Uterus (tissue), 3 donors: ENCODE measurements at regions not wholly inside any gene's neighbourhood (a gene's known extent, or its start where the extent isn't known, plus 50 kb on each side); places are given as distances from the start of the nearest gene placed in this dataset.
A peak's percentile ranks its signal among the peaks of the same experiment; 100 is the strongest.

Experiments
- DNase-seq, 2 donors: peaks; one replicate each; pipeline ENCODE4 v3.0.0-alpha.2; 2019 to 2020
- H3K27ac ChIP-seq, 2 donors: fragments of 200-600 bp; sonication (generic); 1 replicate in 1 of 2; 2 replicates in 1 of 2; pipeline ENCODE4 v1.5.1; 2016 to 2018
- H3K27me3 ChIP-seq, 2 donors: fragments of 200-600 bp; sonication (generic); one replicate each; pipeline ENCODE4 v1.5.1; 2018 to 2019; ENCODE audit warnings: control low read depth in 1 of 2
- H3K36me3 ChIP-seq, 2 donors: fragments of 200-600 bp; sonication (generic); one replicate each; pipeline ENCODE4 v1.5.1; 2019; ENCODE audit warnings: control low read depth in 1 of 2
- H3K4me1 ChIP-seq, 2 donors: fragments of 200-600 bp; sonication (generic); one replicate each; pipeline ENCODE4 v1.5.1; 2018 to 2019; ENCODE audit warnings: control low read depth in 1 of 2
- H3K4me3 ChIP-seq, 2 donors: fragments of 200-600 bp; sonication (generic); 1 replicate in 1 of 2; 2 replicates in 1 of 2; pipeline ENCODE4 v1.5.1; 2018 to 2019; ENCODE audit warnings: mild to moderate bottlenecking in 1 of 2
- H3K9me3 ChIP-seq, 2 donors: fragments of 200-600 bp; sonication (generic); one replicate each; pipeline ENCODE4 v1.5.1; 2019; ENCODE audit warnings: control low read depth in 1 of 2
- POLR2A ChIP-seq, 2 donors: fragments of 450-650 bp; IDR thresholded peaks; one replicate each; pipeline ENCODE4 v1.6.1; 2016; ENCODE audit warnings: antibody characterized with exemption in 2 of 2, mild to moderate bottlenecking in 1 of 2, moderate library complexity in 1 of 2
- intact Hi-C: fragments of 100-400 bp; cut with DNase I; formaldehyde crosslinking; loops from one replicate; pipeline ENCODE4 v1.15.1; 2023; ENCODE audit warnings: low total_unique reads
- TF ChIP-seq, protein P1 (sequence below), 4 experiments: fragments of 200-600 bp in 2 of 4; fragments of 450-650 bp in 2 of 4; sonication (generic) in 2 of 4; IDR thresholded peaks; one replicate each; pipeline ENCODE4 v1.5.1; 2016 to 2019; ENCODE audit warnings: antibody characterized with exemption in 4 of 4, mild to moderate bottlenecking in 2 of 4, moderate library complexity in 1 of 4
- donor health status: DM: yes; HTN: yes; CAD: no.

DNA sequence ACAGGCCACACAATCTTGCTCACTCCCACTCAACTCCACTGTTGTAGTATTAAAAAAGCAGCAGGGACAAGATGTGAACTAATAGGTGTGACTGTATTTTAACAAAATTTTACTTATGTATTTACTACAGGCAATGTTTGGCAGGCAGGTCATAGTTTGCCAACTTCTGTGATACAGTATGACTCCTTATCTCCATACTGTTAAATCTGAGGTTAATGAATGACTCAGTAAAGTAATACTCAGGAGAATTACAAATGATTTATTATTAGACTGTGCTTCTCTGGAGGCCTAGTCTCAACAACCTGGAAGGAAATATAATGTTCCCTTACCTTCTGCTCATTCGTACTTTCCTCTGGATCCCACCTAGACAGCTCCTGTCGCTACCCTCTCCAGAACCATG, 258.6 kb upstream of the KCNMB2 start:
- TF ChIP-seq POLR2A (IDR thresholded peaks at IDR 0.05): no peak
- TF ChIP-seq, protein P1, sequence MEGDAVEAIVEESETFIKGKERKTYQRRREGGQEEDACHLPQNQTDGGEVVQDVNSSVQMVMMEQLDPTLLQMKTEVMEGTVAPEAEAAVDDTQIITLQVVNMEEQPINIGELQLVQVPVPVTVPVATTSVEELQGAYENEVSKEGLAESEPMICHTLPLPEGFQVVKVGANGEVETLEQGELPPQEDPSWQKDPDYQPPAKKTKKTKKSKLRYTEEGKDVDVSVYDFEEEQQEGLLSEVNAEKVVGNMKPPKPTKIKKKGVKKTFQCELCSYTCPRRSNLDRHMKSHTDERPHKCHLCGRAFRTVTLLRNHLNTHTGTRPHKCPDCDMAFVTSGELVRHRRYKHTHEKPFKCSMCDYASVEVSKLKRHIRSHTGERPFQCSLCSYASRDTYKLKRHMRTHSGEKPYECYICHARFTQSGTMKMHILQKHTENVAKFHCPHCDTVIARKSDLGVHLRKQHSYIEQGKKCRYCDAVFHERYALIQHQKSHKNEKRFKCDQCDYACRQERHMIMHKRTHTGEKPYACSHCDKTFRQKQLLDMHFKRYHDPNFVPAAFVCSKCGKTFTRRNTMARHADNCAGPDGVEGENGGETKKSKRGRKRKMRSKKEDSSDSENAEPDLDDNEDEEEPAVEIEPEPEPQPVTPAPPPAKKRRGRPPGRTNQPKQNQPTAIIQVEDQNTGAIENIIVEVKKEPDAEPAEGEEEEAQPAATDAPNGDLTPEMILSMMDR (IDR thresholded peaks at IDR 0.05): no peak

DNA sequence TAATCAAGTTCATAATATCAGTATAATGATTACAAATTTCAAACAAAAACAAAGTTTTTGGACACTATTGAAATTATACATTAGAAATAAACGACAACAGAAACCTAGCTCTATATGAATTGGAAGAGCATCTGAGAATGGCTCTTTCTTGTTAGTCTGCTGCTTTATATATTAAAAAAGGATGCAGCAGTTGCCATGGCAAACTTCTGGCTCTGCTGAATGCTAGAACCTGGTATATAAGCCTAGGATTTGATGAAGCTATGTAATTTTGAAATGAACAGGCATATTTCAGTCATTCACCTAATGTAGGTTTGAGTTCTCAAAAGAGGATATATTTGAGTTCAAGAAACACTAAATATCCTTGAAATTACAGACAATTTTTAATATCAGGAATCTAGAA, 252.7 kb upstream of the KCNMB2 start:
- H3K9me3 ChIP-seq: no peaks in the 10 kb centered on the region
- no peak overlapping the region for H3K27ac ChIP-seq
- no peaks in the 10 kb centered on the region for H3K27me3 ChIP-seq
- H3K4me3 ChIP-seq: no peak overlapping the region
- no peaks in the 10 kb centered on the region for H3K4me1 ChIP-seq
- DNase-seq: no peak
- TF ChIP-seq, protein P1 (IDR thresholded peaks at IDR 0.05): no peak
- TF ChIP-seq POLR2A (IDR thresholded peaks at IDR 0.05): no peak
- intact Hi-C loops: no loop called here
- no peaks in the 10 kb centered on the region for H3K36me3 ChIP-seq

More for the DNA sequence above, 258.6 kb upstream of the KCNMB2 start:
- DNase-seq: no peak
- H3K27ac ChIP-seq: no peak overlapping the region
- H3K27me3 ChIP-seq: no peaks in the 10 kb centered on the region
- no peaks in the 10 kb centered on the region for H3K36me3 ChIP-seq
- no peak overlapping the region for H3K4me3 ChIP-seq
- H3K9me3 ChIP-seq: no peaks in the 10 kb centered on the region
- intact Hi-C loops: no loop called here
- H3K4me1 ChIP-seq: peaks cover 0 to 4% of the 10 kb centered on the region in 2 donors

DNA sequence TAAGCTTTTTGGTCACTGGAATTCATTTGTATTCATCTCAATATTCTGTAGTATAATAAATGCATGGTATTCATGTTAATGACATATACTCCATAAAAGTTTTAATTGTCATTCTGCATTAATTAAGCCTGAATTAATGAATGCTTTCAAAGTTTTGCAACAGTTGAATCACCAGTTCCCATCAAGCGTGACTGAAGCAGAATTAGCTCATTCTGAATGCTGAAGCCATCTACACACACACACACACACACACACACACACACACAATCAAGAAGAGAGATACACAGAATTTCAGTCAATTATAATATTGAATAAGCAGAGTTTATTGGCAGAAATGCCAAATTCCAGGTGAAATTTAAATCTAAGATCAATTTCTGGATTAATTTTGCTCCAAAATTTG, 252.1 kb upstream of the KCNMB2 start:
- Histone ChIP-seq H3K27ac (no peak overlapping the region), H3K36me3 (no peaks in the 10 kb centered on the region), H3K4me3 (no peak overlapping the region), H3K9me3 (no peaks in the 10 kb centered on the region), H3K27me3 (no peaks in the 10 kb centered on the region), H3K4me1 (no peaks in the 10 kb centered on the region)
- DNase-seq: no peak
- TF ChIP-seq POLR2A (IDR thresholded peaks at IDR 0.05): no peak
- TF ChIP-seq, protein P1 (IDR thresholded peaks at IDR 0.05): no peak
- intact Hi-C loops: no loop called here

DNA sequence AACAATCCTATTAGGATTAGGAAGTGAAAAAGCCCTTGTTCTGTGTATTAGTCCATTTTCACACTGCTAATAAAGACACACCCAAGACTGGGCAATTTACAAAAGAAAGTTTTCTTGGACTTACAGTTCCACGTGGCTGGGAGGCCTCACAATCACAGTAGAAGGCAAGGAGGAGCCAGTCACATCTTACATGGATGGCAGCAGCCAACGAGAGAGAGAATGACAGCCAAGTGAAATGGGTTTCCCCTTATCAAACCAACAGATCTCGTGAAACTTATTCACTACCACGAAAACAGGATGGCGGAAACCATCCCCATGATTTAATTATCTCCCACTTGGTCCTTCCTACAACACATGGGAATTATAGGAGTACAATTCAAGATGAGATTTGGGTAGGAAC, 248.2 kb upstream of the KCNMB2 start:
- intact Hi-C loops: no loop called here
- H3K4me1 ChIP-seq: no peaks in the 10 kb centered on the region
- H3K4me3 ChIP-seq: no peak overlapping the region
- no peak overlapping the region for H3K27ac ChIP-seq
- H3K36me3 ChIP-seq: no peaks in the 10 kb centered on the region
- TF ChIP-seq, protein P1 (IDR thresholded peaks at IDR 0.05): no peak
- no peak for TF ChIP-seq POLR2A (IDR thresholded peaks at IDR 0.05)
- H3K27me3 ChIP-seq: no peaks in the 10 kb centered on the region
- no peaks in the 10 kb centered on the region for H3K9me3 ChIP-seq
- no peak for DNase-seq

DNA sequence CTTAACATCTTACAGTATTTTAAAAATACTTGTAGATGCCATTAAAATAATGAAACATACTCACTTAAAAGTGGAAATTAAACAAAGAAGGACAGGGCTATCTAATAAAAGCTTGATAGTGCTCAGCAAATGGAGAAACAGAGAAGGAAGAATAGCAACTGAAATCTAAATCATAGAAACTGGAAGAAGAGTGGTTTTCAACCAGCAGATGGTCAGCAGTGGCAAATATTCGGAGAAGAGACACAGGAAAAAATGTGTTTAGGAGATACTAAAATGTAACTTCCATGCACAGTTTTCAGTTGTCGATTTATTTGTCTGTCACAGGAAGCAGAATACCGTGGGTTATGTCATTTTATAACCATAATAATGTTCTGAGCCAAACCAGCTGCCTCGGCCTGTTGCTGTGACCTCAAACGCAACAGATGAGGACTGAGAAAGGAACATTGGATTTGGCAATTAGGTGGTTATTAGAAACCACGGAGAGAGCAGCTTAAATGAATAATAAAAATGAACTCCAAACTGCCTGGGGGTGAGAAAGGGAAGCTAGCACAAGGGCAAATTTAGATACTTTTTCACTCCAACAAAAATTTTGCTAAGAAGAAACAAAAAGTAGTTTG, 246.6 kb upstream of the KCNMB2 start:
- no peak overlapping the region for H3K4me3 ChIP-seq
- TF ChIP-seq POLR2A (IDR thresholded peaks at IDR 0.05): no peak
- TF ChIP-seq, protein P1 (IDR thresholded peaks at IDR 0.05): no peak
- H3K9me3 ChIP-seq: no peaks in the 10 kb centered on the region
- no peaks in the 10 kb centered on the region for H3K27me3 ChIP-seq
- no peaks in the 10 kb centered on the region for H3K36me3 ChIP-seq
- DNase-seq: peak; percentile 43 to 45
- H3K27ac ChIP-seq: peak overlapping the region; percentile 7 to 30
- intact Hi-C loops: no loop called here
- H3K4me1 ChIP-seq: peaks cover 0 to 2% of the 10 kb centered on the region in 2 donors
